ENCODE measurements at regions not wholly inside any gene's neighbourhood (a gene's known extent, or its start where the extent isn't known, plus 50 kb on each side); places are given as distances from the start of the nearest gene placed in this dataset.

DNA sequence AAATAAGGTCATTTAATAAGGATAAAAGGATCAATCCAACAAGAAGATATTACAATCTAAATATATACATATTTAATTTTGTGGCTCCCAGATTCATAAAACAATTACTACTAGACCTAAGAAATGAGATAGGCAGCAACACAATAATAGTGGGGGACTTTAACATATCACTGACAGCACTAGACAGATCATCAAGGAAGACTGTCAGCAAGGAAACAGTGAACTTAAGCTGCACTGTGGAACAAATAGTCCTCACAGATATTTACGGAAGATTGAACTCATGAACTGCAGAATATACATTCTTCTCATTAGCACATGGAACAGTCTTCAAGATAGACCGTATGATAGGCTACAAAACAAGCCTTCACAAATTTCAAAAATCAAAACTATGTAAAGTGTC is 56.1 kb upstream of the NAP1L2 start:
- no peak for DNase-seq (ENCODE audit: extremely low spot score)
- CTCF ChIA-PET = no interaction called here
- TF ChIP-seq ELF4 (IDR thresholded peaks at IDR 0.05) (no peak), SP1 (IDR thresholded peaks at IDR 0.05) (no peak), L3MBTL2 (conservative IDR thresholded peaks at IDR 0.05) (no peak), ARNT (IDR thresholded peaks at IDR 0.05) (no peak), LEF1 (IDR thresholded peaks at IDR 0.05; ENCODE audit: borderline replicate concordance) (no peak), FOXK2 (IDR thresholded peaks at IDR 0.05) (no peak), BHLHE40 (IDR thresholded peaks at IDR 0.05; ENCODE audit: borderline replicate concordance) (no peak), ZNF384 (IDR thresholded peaks at IDR 0.05) (no peak), TARDBP (IDR thresholded peaks at IDR 0.05) (no peak), CTBP1 (IDR thresholded peaks at IDR 0.05; ENCODE audit: borderline replicate concordance) (no peak), NFRKB (IDR thresholded peaks at IDR 0.05) (no peak)
- TF ChIP-seq, protein P1, sequence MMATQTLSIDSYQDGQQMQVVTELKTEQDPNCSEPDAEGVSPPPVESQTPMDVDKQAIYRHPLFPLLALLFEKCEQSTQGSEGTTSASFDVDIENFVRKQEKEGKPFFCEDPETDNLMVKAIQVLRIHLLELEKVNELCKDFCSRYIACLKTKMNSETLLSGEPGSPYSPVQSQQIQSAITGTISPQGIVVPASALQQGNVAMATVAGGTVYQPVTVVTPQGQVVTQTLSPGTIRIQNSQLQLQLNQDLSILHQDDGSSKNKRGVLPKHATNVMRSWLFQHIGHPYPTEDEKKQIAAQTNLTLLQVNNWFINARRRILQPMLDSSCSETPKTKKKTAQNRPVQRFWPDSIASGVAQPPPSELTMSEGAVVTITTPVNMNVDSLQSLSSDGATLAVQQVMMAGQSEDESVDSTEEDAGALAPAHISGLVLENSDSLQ (IDR thresholded peaks at IDR 0.05) = no peak
- POLR2A ChIA-PET = no interaction called here

DNA sequence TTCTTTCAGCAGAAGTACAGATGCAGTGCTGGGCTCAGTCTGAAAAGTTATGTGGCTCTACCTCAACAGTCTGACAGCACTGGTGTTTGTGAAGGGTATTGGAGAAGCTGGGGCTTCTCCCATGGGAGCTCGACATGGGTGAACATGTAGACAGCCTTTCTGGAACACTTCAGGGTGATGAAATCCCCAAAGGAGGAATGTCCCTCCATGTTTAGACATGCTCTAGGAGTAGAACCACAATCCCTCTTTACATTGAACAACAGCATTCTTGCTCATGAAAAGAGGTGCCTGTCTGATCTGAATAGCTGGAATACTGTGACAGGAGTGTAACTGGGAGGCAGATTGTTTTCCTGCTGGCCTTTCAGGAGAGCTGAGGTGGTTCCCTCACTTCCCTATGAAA is 53.8 kb upstream of the NAP1L2 start:
- ChIA-PET POLR2A (no interaction called here), CTCF (no interaction called here)
- no peak for DNase-seq (ENCODE audit: extremely low spot score)
- TF ChIP-seq HDGF (IDR thresholded peaks at IDR 0.05; ENCODE audit: borderline replicate concordance) (no peak), ZNF384 (IDR thresholded peaks at IDR 0.05) (no peak), LEF1 (IDR thresholded peaks at IDR 0.05; ENCODE audit: borderline replicate concordance) (no peak), BHLHE40 (IDR thresholded peaks at IDR 0.05; ENCODE audit: borderline replicate concordance) (no peak), TARDBP (IDR thresholded peaks at IDR 0.05) (no peak), CTBP1 (IDR thresholded peaks at IDR 0.05; ENCODE audit: borderline replicate concordance) (no peak), L3MBTL2 (conservative IDR thresholded peaks at IDR 0.05) (no peak), ARNT (IDR thresholded peaks at IDR 0.05) (no peak), FOXK2 (IDR thresholded peaks at IDR 0.05) (no peak)
- TF ChIP-seq, protein P1 (IDR thresholded peaks at IDR 0.05) = no peak

DNA sequence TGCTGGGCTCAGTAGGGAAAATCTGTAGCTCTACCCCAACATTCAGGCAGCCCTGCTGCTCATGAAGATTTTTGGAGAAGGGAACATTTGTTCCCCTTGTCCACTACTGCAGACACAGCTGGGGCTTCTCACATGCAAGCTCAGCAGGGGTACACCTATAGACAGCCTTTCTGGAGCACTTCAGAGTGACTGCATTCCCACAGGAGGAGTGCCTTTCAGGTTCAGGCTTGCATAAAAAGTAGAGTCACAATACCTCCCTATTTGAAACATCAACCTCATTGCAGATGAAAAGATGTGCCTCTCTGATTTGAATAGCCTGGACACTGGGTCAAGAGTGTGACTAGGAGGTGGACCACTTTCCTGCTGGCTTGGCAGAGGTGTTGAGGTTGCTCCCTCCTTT is 53.3 kb upstream of the NAP1L2 start:
- ChIA-PET POLR2A (no interaction called here), CTCF (no interaction called here)
- no peak for DNase-seq (ENCODE audit: extremely low spot score)
- no peak for TF ChIP-seq TARDBP (IDR thresholded peaks at IDR 0.05)
- TF ChIP-seq ELF4 (IDR thresholded peaks at IDR 0.05) = no peak
- TF ChIP-seq LEF1 (IDR thresholded peaks at IDR 0.05; ENCODE audit: borderline replicate concordance) = no peak
- TF ChIP-seq FOXK2 (IDR thresholded peaks at IDR 0.05) = no peak
- no peak for TF ChIP-seq CTBP1 (IDR thresholded peaks at IDR 0.05; ENCODE audit: borderline replicate concordance)
- TF ChIP-seq SP1 (IDR thresholded peaks at IDR 0.05) = no peak
- no peak for TF ChIP-seq FOXM1 (IDR thresholded peaks at IDR 0.05; ENCODE audit: borderline replicate concordance)
- no peak for TF ChIP-seq ARNT (IDR thresholded peaks at IDR 0.05)
- no peak for TF ChIP-seq NFRKB (IDR thresholded peaks at IDR 0.05)
- no peak for TF ChIP-seq HDGF (IDR thresholded peaks at IDR 0.05; ENCODE audit: borderline replicate concordance)
- TF ChIP-seq SUZ12 (IDR thresholded peaks at IDR 0.05) = no peak
- TF ChIP-seq FOXA1 (IDR thresholded peaks at IDR 0.05) = no peak
- TF ChIP-seq L3MBTL2 (conservative IDR thresholded peaks at IDR 0.05) = no peak
- TF ChIP-seq ZNF384 (IDR thresholded peaks at IDR 0.05) = no peak
- TF ChIP-seq BHLHE40 (IDR thresholded peaks at IDR 0.05; ENCODE audit: borderline replicate concordance) = no peak

DNA sequence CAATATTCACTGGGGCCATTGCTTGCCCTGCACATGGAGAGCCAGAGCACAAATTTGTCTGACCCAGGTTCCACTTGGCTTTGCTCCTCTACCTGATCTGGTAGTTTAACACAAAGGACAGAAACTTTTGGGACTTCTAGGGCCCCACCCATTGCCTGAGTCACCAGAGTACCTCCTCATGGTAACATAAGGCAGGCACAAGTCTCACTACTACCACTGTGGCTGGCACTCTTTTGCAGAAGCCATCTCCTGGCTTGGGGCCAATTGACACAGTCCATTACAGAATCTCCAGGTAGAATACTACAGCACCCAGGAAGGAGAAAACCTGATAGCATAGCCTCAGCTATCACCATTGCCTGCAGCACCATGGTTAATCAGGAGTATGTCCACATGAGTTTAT is 52.6 kb upstream of the NAP1L2 start:
- no peak for TF ChIP-seq ELF4 (IDR thresholded peaks at IDR 0.05)
- no peak for TF ChIP-seq ARNT (IDR thresholded peaks at IDR 0.05)
- TF ChIP-seq SUZ12 (IDR thresholded peaks at IDR 0.05) = no peak
- no peak for TF ChIP-seq FOXK2 (IDR thresholded peaks at IDR 0.05)
- TF ChIP-seq HDGF (IDR thresholded peaks at IDR 0.05; ENCODE audit: borderline replicate concordance) = no peak
- no peak for TF ChIP-seq LEF1 (IDR thresholded peaks at IDR 0.05; ENCODE audit: borderline replicate concordance)
- TF ChIP-seq FOXM1 (IDR thresholded peaks at IDR 0.05; ENCODE audit: borderline replicate concordance) = no peak
- TF ChIP-seq, protein P1 (IDR thresholded peaks at IDR 0.05) = no peak
- no peak for TF ChIP-seq L3MBTL2 (conservative IDR thresholded peaks at IDR 0.05)
- no peak for TF ChIP-seq FOXA1 (IDR thresholded peaks at IDR 0.05)
- no peak for TF ChIP-seq NFRKB (IDR thresholded peaks at IDR 0.05)
- ChIA-PET POLR2A (no interaction called here), CTCF (no interaction called here)
- DNase-seq (ENCODE audit: extremely low spot score) = no peak

DNA sequence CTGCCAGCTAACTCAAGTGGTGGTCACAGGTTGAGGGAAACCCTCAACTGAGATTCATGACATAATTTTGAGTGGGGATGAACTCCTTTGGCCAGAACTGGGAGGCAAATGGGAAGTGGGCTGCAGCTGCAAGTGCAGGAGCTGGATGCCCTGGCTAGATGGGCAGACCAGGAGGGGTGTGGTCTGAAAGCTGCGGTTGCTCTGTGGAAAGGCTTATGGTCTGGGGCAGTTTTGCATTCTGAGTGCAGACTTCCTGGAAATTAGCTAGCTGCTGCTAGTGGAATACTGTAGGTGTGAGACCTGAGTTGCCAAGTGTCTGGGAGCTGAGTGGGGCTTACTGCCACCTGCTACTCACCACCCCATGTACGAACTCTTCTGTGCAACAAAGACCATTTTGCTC is 52.1 kb upstream of the NAP1L2 start:
- ChIA-PET POLR2A (no interaction called here), CTCF (no interaction called here)
- no peak for DNase-seq (ENCODE audit: extremely low spot score)
- TF ChIP-seq FOXM1 (IDR thresholded peaks at IDR 0.05; ENCODE audit: borderline replicate concordance) (no peak), BHLHE40 (IDR thresholded peaks at IDR 0.05; ENCODE audit: borderline replicate concordance) (no peak), LEF1 (IDR thresholded peaks at IDR 0.05; ENCODE audit: borderline replicate concordance) (no peak), CTBP1 (IDR thresholded peaks at IDR 0.05; ENCODE audit: borderline replicate concordance) (no peak), ELF4 (IDR thresholded peaks at IDR 0.05) (no peak), HDGF (IDR thresholded peaks at IDR 0.05; ENCODE audit: borderline replicate concordance) (no peak), ARNT (IDR thresholded peaks at IDR 0.05) (no peak), ZNF384 (IDR thresholded peaks at IDR 0.05) (no peak)

Data from HEK293T (cell line).